Liver (tissue), 8 donors: ENCODE measurements at regions not wholly inside any gene's neighbourhood (a gene's known extent, or its start where the extent isn't known, plus 50 kb on each side); places are given as distances from the start of the nearest gene placed in this dataset.

Experiments
- DNase-seq: peaks from one replicate; pipeline ENCODE4 v3.0.0-alpha.2; 2017; ENCODE audit warnings: low spot score
- H3K27ac ChIP-seq, 2 donors: one replicate each; pipeline ENCODE4 v1.7.0; 2013; ENCODE audit warnings: inconsistent platforms in 2 of 2, low read length in 2 of 2, control low read depth in 1 of 2, low read depth in 1 of 2, mild to moderate bottlenecking in 1 of 2
- H3K27me3 ChIP-seq, 4 donors: one replicate each; pipeline versions ENCODE4 v1.6.1 to v1.7.0; 2013; ENCODE audit warnings: low read length in 3 of 4, inconsistent platforms in 1 of 4, mild to moderate bottlenecking in 1 of 4, moderate library complexity in 1 of 4; ENCODE audit not compliant: control insufficient read depth in 4 of 4, insufficient read depth in 4 of 4
- H3K36me3 ChIP-seq, 4 donors: one replicate each; pipeline versions ENCODE4 v1.6.1 to v1.7.0; 2013; ENCODE audit warnings: low read length in 3 of 4, mild to moderate bottlenecking in 3 of 4, low read depth in 1 of 4, moderate library complexity in 1 of 4; ENCODE audit not compliant: control insufficient read depth in 4 of 4, insufficient read depth in 3 of 4
- H3K4me1 ChIP-seq, 4 donors: one replicate each; pipeline versions ENCODE4 v1.6.1 to v1.7.0; 2013; ENCODE audit warnings: low read length in 3 of 4, mild to moderate bottlenecking in 3 of 4, moderate library complexity in 1 of 4; ENCODE audit not compliant: control insufficient read depth in 4 of 4, insufficient read depth in 4 of 4
- H3K4me3 ChIP-seq, 3 donors: one replicate each; pipeline versions ENCODE4 v1.6.1 to v1.7.0; 2013; ENCODE audit warnings: low read length in 3 of 3, control low read depth in 1 of 3, low read depth in 1 of 3, mild to moderate bottlenecking in 1 of 3
- H3K9ac ChIP-seq, 2 donors: one replicate each; pipeline ENCODE4 v1.7.0; 2013; ENCODE audit warnings: low read length in 2 of 2, mild to moderate bottlenecking in 2 of 2, moderate library complexity in 2 of 2, control low read depth in 1 of 2, low read depth in 1 of 2
- H3K9me3 ChIP-seq, 4 donors: one replicate each; pipeline versions ENCODE4 v1.6.1 to v1.7.0; 2013; ENCODE audit warnings: low read length in 3 of 4; ENCODE audit not compliant: control insufficient read depth in 4 of 4
- EGR1 ChIP-seq, 2 donors: IDR thresholded peaks; 2 replicates each; pipeline ENCODE4 v1.6.1; 2016 to 2018; ENCODE audit warnings: antibody characterized with exemption in 2 of 2, low read depth in 2 of 2
- FOXA1 ChIP-seq: IDR thresholded peaks from 2 replicates; pipeline ENCODE4 v1.6.1; 2016; ENCODE audit warnings: antibody characterized with exemption
- FOXA2 ChIP-seq: IDR thresholded peaks from 2 replicates; pipeline ENCODE4 v1.6.1; 2016; ENCODE audit warnings: antibody characterized with exemption
- GABPA ChIP-seq, 2 donors: IDR thresholded peaks in 1 of 2; conservative IDR thresholded peaks in 1 of 2; 2 replicates each; pipeline ENCODE4 v1.6.1; 2016; ENCODE audit warnings: antibody characterized with exemption in 2 of 2, mild to moderate bottlenecking in 1 of 2, moderate library complexity in 1 of 2
- HNF4A ChIP-seq, 2 donors: conservative IDR thresholded peaks; 2 replicates each; pipeline ENCODE4 v1.6.1; 2016; ENCODE audit warnings: antibody characterized with exemption in 2 of 2, mild to moderate bottlenecking in 2 of 2
- JUND ChIP-seq, 2 donors: IDR thresholded peaks; 2 replicates each; pipeline ENCODE4 v1.6.1; 2016; ENCODE audit warnings: antibody characterized with exemption in 2 of 2
- NR2F2 ChIP-seq: IDR thresholded peaks from 2 replicates; pipeline ENCODE4 v1.6.1; 2016; ENCODE audit warnings: antibody characterized with exemption
- RAD21 ChIP-seq, 2 donors: IDR thresholded peaks; 2 replicates each; pipeline ENCODE4 v1.6.1; 2016; ENCODE audit warnings: antibody characterized with exemption in 2 of 2, mild to moderate bottlenecking in 2 of 2
- RXRA ChIP-seq, 2 donors: IDR thresholded peaks; 2 replicates each; pipeline ENCODE4 v1.6.1; 2017 to 2018; ENCODE audit warnings: antibody characterized with exemption in 2 of 2, mild to moderate bottlenecking in 1 of 2
- SP1 ChIP-seq: IDR thresholded peaks from 2 replicates; pipeline ENCODE4 v1.6.1; 2018; ENCODE audit warnings: antibody characterized with exemption, mild to moderate bottlenecking
- TAF1 ChIP-seq: conservative IDR thresholded peaks from 2 replicates; pipeline ENCODE4 v1.6.1; 2016; ENCODE audit warnings: antibody characterized with exemption, mild to moderate bottlenecking
- YY1 ChIP-seq: IDR thresholded peaks from 2 replicates; pipeline ENCODE4 v1.6.1; 2016; ENCODE audit warnings: antibody characterized with exemption, mild to moderate bottlenecking
- WGBS: extraction: QIAGEN DNeasy Blood & Tissue Kit; methylation state at CpG from one replicate; pipeline ENCODE4 v1.1.7; 2013; 5-methylcytosine and 5-hydroxymethylcytosine counted together
- TF ChIP-seq, protein P1 (sequence below): fragments of 150-350 bp; IDR thresholded peaks from 2 replicates; pipeline ENCODE4 v1.5.1; 2017; ENCODE audit warnings: improper control_type of control experiment, low read depth, low read length; ENCODE audit not compliant: missing input control
- TF ChIP-seq, protein P2 (sequence below): IDR thresholded peaks from 2 replicates; pipeline ENCODE4 v1.6.1; 2016; ENCODE audit warnings: antibody characterized with exemption
- TF ChIP-seq, protein P3 (sequence below): IDR thresholded peaks from 2 replicates; pipeline ENCODE4 v1.6.1; 2016; ENCODE audit warnings: antibody characterized with exemption, mild to moderate bottlenecking
- TF ChIP-seq, protein P4 (sequence below): IDR thresholded peaks from 2 replicates; pipeline ENCODE4 v1.6.1; 2016; ENCODE audit warnings: antibody characterized with exemption
- donor health status: healthy.
- donor health status: healthy.
- donor health status: healthy.
- donor health status: healthy.
- donor health status: healthy.

DNA sequence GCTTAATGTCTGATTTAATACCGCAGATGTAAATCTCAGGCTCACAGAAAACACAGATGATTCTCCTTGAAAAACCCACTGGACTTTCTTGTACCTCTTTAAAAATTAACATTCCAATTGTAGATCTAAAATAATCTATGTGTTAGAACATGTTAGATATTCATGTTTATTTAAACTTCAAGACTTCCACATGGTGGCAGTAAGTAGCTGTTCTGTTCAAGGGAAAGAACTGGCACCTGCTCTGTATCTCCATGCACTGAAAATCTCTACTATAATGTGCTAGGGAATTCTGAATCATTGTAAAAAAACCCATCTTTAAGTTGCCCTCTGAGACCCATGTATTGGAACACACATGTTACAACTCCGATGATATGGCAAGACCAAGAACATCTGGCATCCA lies 366.9 kb downstream of the DMRTA1 start:
- TF ChIP-seq GABPA (IDR thresholded peaks at IDR 0.05 in 1 of 2, conservative IDR thresholded peaks at IDR 0.05 in 1 of 2) (no peak), JUND (IDR thresholded peaks at IDR 0.05) (no peak), RAD21 (IDR thresholded peaks at IDR 0.05) (peak; percentile 78 to 82), FOXA2 (peak; percentile 18)
- TF ChIP-seq, protein P1, sequence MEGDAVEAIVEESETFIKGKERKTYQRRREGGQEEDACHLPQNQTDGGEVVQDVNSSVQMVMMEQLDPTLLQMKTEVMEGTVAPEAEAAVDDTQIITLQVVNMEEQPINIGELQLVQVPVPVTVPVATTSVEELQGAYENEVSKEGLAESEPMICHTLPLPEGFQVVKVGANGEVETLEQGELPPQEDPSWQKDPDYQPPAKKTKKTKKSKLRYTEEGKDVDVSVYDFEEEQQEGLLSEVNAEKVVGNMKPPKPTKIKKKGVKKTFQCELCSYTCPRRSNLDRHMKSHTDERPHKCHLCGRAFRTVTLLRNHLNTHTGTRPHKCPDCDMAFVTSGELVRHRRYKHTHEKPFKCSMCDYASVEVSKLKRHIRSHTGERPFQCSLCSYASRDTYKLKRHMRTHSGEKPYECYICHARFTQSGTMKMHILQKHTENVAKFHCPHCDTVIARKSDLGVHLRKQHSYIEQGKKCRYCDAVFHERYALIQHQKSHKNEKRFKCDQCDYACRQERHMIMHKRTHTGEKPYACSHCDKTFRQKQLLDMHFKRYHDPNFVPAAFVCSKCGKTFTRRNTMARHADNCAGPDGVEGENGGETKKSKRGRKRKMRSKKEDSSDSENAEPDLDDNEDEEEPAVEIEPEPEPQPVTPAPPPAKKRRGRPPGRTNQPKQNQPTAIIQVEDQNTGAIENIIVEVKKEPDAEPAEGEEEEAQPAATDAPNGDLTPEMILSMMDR: peak; percentile 17
- Histone ChIP-seq H3K27me3 (no peaks in the 10 kb centered on the region), H3K27ac (no peak overlapping the region), H3K9ac (no peak overlapping the region), H3K4me3 (no peak overlapping the region), H3K36me3 (peaks cover 0 to 1% (median 0%) of the 10 kb centered on the region in 4 donors), H3K9me3 (no peaks in the 10 kb centered on the region), H3K4me1 (no peaks in the 10 kb centered on the region)
- no peak for DNase-seq
- WGBS: 92% methylated on average over 2 of the region's 2 CpGs

DNA sequence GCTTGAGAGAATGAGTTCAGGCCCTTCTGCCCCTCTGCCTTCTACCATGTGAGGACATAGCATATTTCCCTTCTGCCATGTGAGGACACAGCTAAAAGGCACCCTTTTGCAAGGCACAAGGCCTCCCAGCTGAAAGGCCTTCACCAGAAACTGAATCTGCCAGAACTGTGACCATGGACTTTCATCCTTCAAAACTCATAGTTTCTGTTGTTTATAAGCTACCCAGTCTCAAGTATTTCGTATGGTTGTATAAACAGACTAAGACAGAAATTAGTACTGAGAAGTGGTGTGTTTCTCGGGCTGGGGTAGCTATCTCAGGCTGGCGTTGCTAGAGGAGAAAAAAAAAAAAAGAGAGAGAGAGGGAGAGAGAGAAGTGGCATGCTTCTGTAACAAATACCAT lies 368.6 kb downstream of the DMRTA1 start:
- Histone ChIP-seq H3K36me3 (peaks cover 0 to 1% (median 0%) of the 10 kb centered on the region in 4 donors), H3K9me3 (no peaks in the 10 kb centered on the region), H3K9ac (no peak overlapping the region), H3K27me3 (no peaks in the 10 kb centered on the region), H3K4me3 (no peak overlapping the region), H3K4me1 (no peaks in the 10 kb centered on the region), H3K27ac (no peak overlapping the region)
- TF ChIP-seq TAF1 (no peak), EGR1 (IDR thresholded peaks at IDR 0.05; ENCODE audit: low read depth in 2 of 2) (no peak), SP1 (no peak), RXRA (IDR thresholded peaks at IDR 0.05) (no peak), JUND (IDR thresholded peaks at IDR 0.05) (no peak), NR2F2 (no peak), GABPA (IDR thresholded peaks at IDR 0.05 in 1 of 2, conservative IDR thresholded peaks at IDR 0.05 in 1 of 2) (no peak), YY1 (no peak), FOXA1 (no peak), HNF4A (conservative IDR thresholded peaks at IDR 0.05) (no peak)
- TF ChIP-seq, protein P2, sequence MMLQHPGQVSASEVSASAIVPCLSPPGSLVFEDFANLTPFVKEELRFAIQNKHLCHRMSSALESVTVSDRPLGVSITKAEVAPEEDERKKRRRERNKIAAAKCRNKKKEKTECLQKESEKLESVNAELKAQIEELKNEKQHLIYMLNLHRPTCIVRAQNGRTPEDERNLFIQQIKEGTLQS: no peak
- TF ChIP-seq, protein P3, sequence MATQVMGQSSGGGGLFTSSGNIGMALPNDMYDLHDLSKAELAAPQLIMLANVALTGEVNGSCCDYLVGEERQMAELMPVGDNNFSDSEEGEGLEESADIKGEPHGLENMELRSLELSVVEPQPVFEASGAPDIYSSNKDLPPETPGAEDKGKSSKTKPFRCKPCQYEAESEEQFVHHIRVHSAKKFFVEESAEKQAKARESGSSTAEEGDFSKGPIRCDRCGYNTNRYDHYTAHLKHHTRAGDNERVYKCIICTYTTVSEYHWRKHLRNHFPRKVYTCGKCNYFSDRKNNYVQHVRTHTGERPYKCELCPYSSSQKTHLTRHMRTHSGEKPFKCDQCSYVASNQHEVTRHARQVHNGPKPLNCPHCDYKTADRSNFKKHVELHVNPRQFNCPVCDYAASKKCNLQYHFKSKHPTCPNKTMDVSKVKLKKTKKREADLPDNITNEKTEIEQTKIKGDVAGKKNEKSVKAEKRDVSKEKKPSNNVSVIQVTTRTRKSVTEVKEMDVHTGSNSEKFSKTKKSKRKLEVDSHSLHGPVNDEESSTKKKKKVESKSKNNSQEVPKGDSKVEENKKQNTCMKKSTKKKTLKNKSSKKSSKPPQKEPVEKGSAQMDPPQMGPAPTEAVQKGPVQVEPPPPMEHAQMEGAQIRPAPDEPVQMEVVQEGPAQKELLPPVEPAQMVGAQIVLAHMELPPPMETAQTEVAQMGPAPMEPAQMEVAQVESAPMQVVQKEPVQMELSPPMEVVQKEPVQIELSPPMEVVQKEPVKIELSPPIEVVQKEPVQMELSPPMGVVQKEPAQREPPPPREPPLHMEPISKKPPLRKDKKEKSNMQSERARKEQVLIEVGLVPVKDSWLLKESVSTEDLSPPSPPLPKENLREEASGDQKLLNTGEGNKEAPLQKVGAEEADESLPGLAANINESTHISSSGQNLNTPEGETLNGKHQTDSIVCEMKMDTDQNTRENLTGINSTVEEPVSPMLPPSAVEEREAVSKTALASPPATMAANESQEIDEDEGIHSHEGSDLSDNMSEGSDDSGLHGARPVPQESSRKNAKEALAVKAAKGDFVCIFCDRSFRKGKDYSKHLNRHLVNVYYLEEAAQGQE: no peak
- TF ChIP-seq, protein P1: no peak
- TF ChIP-seq, protein P4, sequence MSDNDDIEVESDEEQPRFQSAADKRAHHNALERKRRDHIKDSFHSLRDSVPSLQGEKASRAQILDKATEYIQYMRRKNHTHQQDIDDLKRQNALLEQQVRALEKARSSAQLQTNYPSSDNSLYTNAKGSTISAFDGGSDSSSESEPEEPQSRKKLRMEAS: no peak
- no peak for DNase-seq
- WGBS: 73% methylated on average over 3 of the region's 3 CpGs
